C4-2B (cell line): ENCODE measurements at regions not wholly inside any gene's neighbourhood (a gene's known extent, or its start where the extent isn't known, plus 50 kb on each side); places are given as distances from the start of the nearest gene placed in this dataset.

Experiments
- H3K27ac ChIP-seq: fragments of 450-650 bp; 2 replicates; pipeline ENCODE4 v1.5.1; 2017
- CTCF ChIP-seq: fragments of 450-650 bp; conservative IDR thresholded peaks from 2 replicates; pipeline ENCODE4 v1.5.1; 2017; ENCODE audit warnings: mild to moderate bottlenecking
- ZFX ChIP-seq: fragments of 450-650 bp; IDR thresholded peaks from 2 replicates; pipeline ENCODE4 v1.6.1; 2017

- H3K27ac ChIP-seq = no peak overlapping the region
- no peak for TF ChIP-seq ZFX
- no peak for TF ChIP-seq CTCF
These were observed 109.1 kb upstream of the SH3BP4 start for GRCh38 chr2:234842753-234843152.

GRCh38 chr2:234841321-234842015, 110.3 kb upstream of the SH3BP4 start:
- no peak overlapping the region for H3K27ac ChIP-seq
- no peak for TF ChIP-seq CTCF
- no peak for TF ChIP-seq ZFX

GRCh38 chr2:234840336-234840735, 111.5 kb upstream of the SH3BP4 start:
- TF ChIP-seq CTCF = no peak
- no peak for TF ChIP-seq ZFX
- no peak overlapping the region for H3K27ac ChIP-seq

- H3K27ac ChIP-seq = no peak overlapping the region
- TF ChIP-seq CTCF = no peak
- TF ChIP-seq ZFX = no peak
These were observed 112.5 kb upstream of the SH3BP4 start for GRCh38 chr2:234839285-234839684.

- TF ChIP-seq CTCF (no peak), ZFX (no peak)
- no peak overlapping the region for H3K27ac ChIP-seq
These were observed 115.5 kb upstream of the SH3BP4 start for GRCh38 chr2:234836271-234836670.

- H3K27ac ChIP-seq = no peak overlapping the region
- no peak for TF ChIP-seq CTCF
- TF ChIP-seq ZFX = no peak
These were observed 116.1 kb upstream of the SH3BP4 start for GRCh38 chr2:234835738-234836137.

GRCh38 chr2:234834228-234834923, 117.4 kb upstream of the SH3BP4 start:
- no peak for TF ChIP-seq CTCF
- TF ChIP-seq ZFX = no peak
- H3K27ac ChIP-seq = no peak overlapping the region
